ENCODE measurements at regions not wholly inside any gene's neighbourhood (a gene's known extent, or its start where the extent isn't known, plus 50 kb on each side); places are given as distances from the start of the nearest gene placed in this dataset.

GRCh38 chr11:119856681-119857485 lies 127.9 kb upstream of the NECTIN1 start:
- no peaks in the 10 kb centered on the region for H3K36me3 ChIP-seq (ENCODE audit: insufficient read depth, low read length)
- H3F3A ChIP-seq (ENCODE audit: low read depth) = no peaks in the 10 kb centered on the region
- no peak overlapping the region for H2AFZ ChIP-seq (ENCODE audit: low read length)
- no peaks in the 10 kb centered on the region for H4K20me1 ChIP-seq (ENCODE audit: insufficient read depth, low read length, poor library complexity, severe bottlenecking)
- no peaks in the 10 kb centered on the region for H3K79me2 ChIP-seq (ENCODE audit: insufficient read depth, low read length)
- H3K9ac ChIP-seq (ENCODE audit: low read depth, low read length, poor library complexity, severe bottlenecking) = no peak overlapping the region
- no peak overlapping the region for H3K4me2 ChIP-seq (ENCODE audit: low read depth, low read length, poor library complexity, severe bottlenecking)
- no peaks in the 10 kb centered on the region for H3K4me1 ChIP-seq (ENCODE audit: insufficient read depth, low read length, poor library complexity, severe bottlenecking)
- no peaks in the 10 kb centered on the region for H3K9me2 ChIP-seq (replicated peaks; ENCODE audit: low read depth, low read length)
- no peaks in the 10 kb centered on the region for H3K27me3 ChIP-seq (ENCODE audit: insufficient read depth, low read length, poor library complexity, severe bottlenecking)
- no peak overlapping the region for H3K4me3 ChIP-seq (ENCODE audit: low read length, poor library complexity, severe bottlenecking)
- no peak for TF ChIP-seq EZH2phosphoT487 (IDR thresholded peaks at IDR 0.05; ENCODE audit: borderline replicate concordance)
- TF ChIP-seq, protein P1, sequence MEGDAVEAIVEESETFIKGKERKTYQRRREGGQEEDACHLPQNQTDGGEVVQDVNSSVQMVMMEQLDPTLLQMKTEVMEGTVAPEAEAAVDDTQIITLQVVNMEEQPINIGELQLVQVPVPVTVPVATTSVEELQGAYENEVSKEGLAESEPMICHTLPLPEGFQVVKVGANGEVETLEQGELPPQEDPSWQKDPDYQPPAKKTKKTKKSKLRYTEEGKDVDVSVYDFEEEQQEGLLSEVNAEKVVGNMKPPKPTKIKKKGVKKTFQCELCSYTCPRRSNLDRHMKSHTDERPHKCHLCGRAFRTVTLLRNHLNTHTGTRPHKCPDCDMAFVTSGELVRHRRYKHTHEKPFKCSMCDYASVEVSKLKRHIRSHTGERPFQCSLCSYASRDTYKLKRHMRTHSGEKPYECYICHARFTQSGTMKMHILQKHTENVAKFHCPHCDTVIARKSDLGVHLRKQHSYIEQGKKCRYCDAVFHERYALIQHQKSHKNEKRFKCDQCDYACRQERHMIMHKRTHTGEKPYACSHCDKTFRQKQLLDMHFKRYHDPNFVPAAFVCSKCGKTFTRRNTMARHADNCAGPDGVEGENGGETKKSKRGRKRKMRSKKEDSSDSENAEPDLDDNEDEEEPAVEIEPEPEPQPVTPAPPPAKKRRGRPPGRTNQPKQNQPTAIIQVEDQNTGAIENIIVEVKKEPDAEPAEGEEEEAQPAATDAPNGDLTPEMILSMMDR (conservative IDR thresholded peaks at IDR 0.05; ENCODE audit: low read length) = no peak
- no peaks in the 10 kb centered on the region for H3K9me3 ChIP-seq (ENCODE audit: insufficient read depth, low read depth, low read length)

- no peaks in the 10 kb centered on the region for H3K36me3 ChIP-seq (ENCODE audit: insufficient read depth, low read length)
- no peak for TF ChIP-seq EZH2phosphoT487 (IDR thresholded peaks at IDR 0.05; ENCODE audit: borderline replicate concordance)
- TF ChIP-seq, protein P1 (conservative IDR thresholded peaks at IDR 0.05; ENCODE audit: low read length) = no peak
- no peak overlapping the region for H3K9ac ChIP-seq (ENCODE audit: low read depth, low read length, poor library complexity, severe bottlenecking)
- H3K4me2 ChIP-seq (ENCODE audit: low read depth, low read length, poor library complexity, severe bottlenecking) = no peak overlapping the region
- H3K9me3 ChIP-seq (ENCODE audit: insufficient read depth, low read depth, low read length) = no peaks in the 10 kb centered on the region
- no peaks in the 10 kb centered on the region for H3K9me2 ChIP-seq (replicated peaks; ENCODE audit: low read depth, low read length)
- no peaks in the 10 kb centered on the region for H4K20me1 ChIP-seq (ENCODE audit: insufficient read depth, low read length, poor library complexity, severe bottlenecking)
- no peaks in the 10 kb centered on the region for H3K4me1 ChIP-seq (ENCODE audit: insufficient read depth, low read length, poor library complexity, severe bottlenecking)
- no peak overlapping the region for H2AFZ ChIP-seq (ENCODE audit: low read length)
- H3K4me3 ChIP-seq (ENCODE audit: low read length, poor library complexity, severe bottlenecking) = no peak overlapping the region
- H3K27me3 ChIP-seq (ENCODE audit: insufficient read depth, low read length, poor library complexity, severe bottlenecking) = no peaks in the 10 kb centered on the region
- H3F3A ChIP-seq (ENCODE audit: low read depth) = no peaks in the 10 kb centered on the region
- no peaks in the 10 kb centered on the region for H3K79me2 ChIP-seq (ENCODE audit: insufficient read depth, low read length)
Observed at GRCh38 chr11:119855066-119855465, 126.1 kb upstream of the NECTIN1 start.

- Histone ChIP-seq H3K36me3 (ENCODE audit: insufficient read depth, low read length) (no peaks in the 10 kb centered on the region), H3K79me2 (ENCODE audit: insufficient read depth, low read length) (no peaks in the 10 kb centered on the region), H3K9me2 (replicated peaks; ENCODE audit: low read depth, low read length) (no peaks in the 10 kb centered on the region), H3K4me1 (ENCODE audit: insufficient read depth, low read length, poor library complexity, severe bottlenecking) (no peaks in the 10 kb centered on the region), H2AFZ (ENCODE audit: low read length) (no peak overlapping the region), H3K9me3 (ENCODE audit: insufficient read depth, low read depth, low read length) (no peaks in the 10 kb centered on the region), H3K4me3 (ENCODE audit: low read length, poor library complexity, severe bottlenecking) (no peak overlapping the region), H3K9ac (ENCODE audit: low read depth, low read length, poor library complexity, severe bottlenecking) (no peak overlapping the region), H4K20me1 (ENCODE audit: insufficient read depth, low read length, poor library complexity, severe bottlenecking) (no peaks in the 10 kb centered on the region), H3K4me2 (ENCODE audit: low read depth, low read length, poor library complexity, severe bottlenecking) (no peak overlapping the region), H3K27me3 (ENCODE audit: insufficient read depth, low read length, poor library complexity, severe bottlenecking) (no peaks in the 10 kb centered on the region), H3F3A (ENCODE audit: low read depth) (no peaks in the 10 kb centered on the region)
- TF ChIP-seq, protein P1 (conservative IDR thresholded peaks at IDR 0.05; ENCODE audit: low read length) = no peak
- TF ChIP-seq EZH2phosphoT487 (IDR thresholded peaks at IDR 0.05; ENCODE audit: borderline replicate concordance) = no peak
Observed at GRCh38 chr11:119854521-119854920, 125.5 kb upstream of the NECTIN1 start.

All from Loucy (cell line).